ENCODE measurements at regions not wholly inside any gene's neighbourhood (a gene's known extent, or its start where the extent isn't known, plus 50 kb on each side); places are given as distances from the start of the nearest gene placed in this dataset.
"Not testable (repeated sequence)": the region's sequence is repeated elsewhere in the genome, so short reads cannot be mapped to it uniquely, and the experiment has no call there.

GRCh38 chr12:124126950-124127655, 154.1 kb downstream of the ZNF664 start:
- DNase-seq (ENCODE audit: low spot score in 2 of 2) (no peak), FAIRE-seq (no peak)

GRCh38 chr12:124129132-124129531, 156.1 kb downstream of the ZNF664 start:
- DNase-seq (ENCODE audit: low spot score in 2 of 2) (no peak), FAIRE-seq (no peak)

GRCh38 chr12:124130691-124131591, 157.9 kb downstream of the ZNF664 start:
- DNase-seq (ENCODE audit: low spot score in 2 of 2) = no peak
- FAIRE-seq = no peak

GRCh38 chr12:124131659-124132058, 158.6 kb downstream of the ZNF664 start:
- FAIRE-seq (no peak), DNase-seq (ENCODE audit: low spot score in 2 of 2) (no peak)

GRCh38 chr12:124132530-124132929, 159.5 kb downstream of the ZNF664 start:
- FAIRE-seq = no peak
- DNase-seq (ENCODE audit: low spot score in 2 of 2) = no peak

- FAIRE-seq (no peak), DNase-seq (ENCODE audit: low spot score in 2 of 2) (no peak)
Observed at GRCh38 chr12:124136796-124137195, 158.1 kb upstream of the RFLNA start.

- FAIRE-seq = no peak
- DNase-seq (ENCODE audit: low spot score in 2 of 2) = no peak
Observed at GRCh38 chr12:124140944-124141486, 153.9 kb upstream of the RFLNA start.

GRCh38 chr12:124141611-124142010, 153.3 kb upstream of the RFLNA start:
- FAIRE-seq; DNase-seq (ENCODE audit: low spot score in 2 of 2): not testable (repeated sequence)

- FAIRE-seq = no peak
- DNase-seq (ENCODE audit: low spot score in 2 of 2) = no peak
Observed at GRCh38 chr12:124142395-124143035, 152.4 kb upstream of the RFLNA start.

- no peak for DNase-seq (ENCODE audit: low spot score in 2 of 2)
- no peak for FAIRE-seq
Observed at GRCh38 chr12:124143726-124144125, 151.2 kb upstream of the RFLNA start.

GRCh38 chr12:124144531-124145194, 150.2 kb upstream of the RFLNA start:
- DNase-seq (ENCODE audit: low spot score in 2 of 2) (no peak), FAIRE-seq (no peak)

- no peak for DNase-seq (ENCODE audit: low spot score in 2 of 2)
- FAIRE-seq = no peak
Observed at GRCh38 chr12:124147027-124147426, 147.9 kb upstream of the RFLNA start.

- no peak for FAIRE-seq
- no peak for DNase-seq (ENCODE audit: low spot score in 2 of 2)
Observed at GRCh38 chr12:124147575-124147974, 147.3 kb upstream of the RFLNA start.

- DNase-seq (ENCODE audit: low spot score in 2 of 2) (no peak), FAIRE-seq (no peak)
Observed at GRCh38 chr12:124148481-124149273, 146.2 kb upstream of the RFLNA start.

GRCh38 chr12:124149287-124149686, 145.6 kb upstream of the RFLNA start:
- no peak for DNase-seq (ENCODE audit: low spot score in 2 of 2)
- no peak for FAIRE-seq

- DNase-seq (ENCODE audit: low spot score in 2 of 2) (no peak), FAIRE-seq (no peak)
Observed at GRCh38 chr12:124150168-124150567, 144.7 kb upstream of the RFLNA start.

GRCh38 chr12:124151583-124151982, 143.3 kb upstream of the RFLNA start:
- FAIRE-seq (no peak), DNase-seq (ENCODE audit: low spot score in 2 of 2) (no peak)

GRCh38 chr12:124152731-124153130, 142.2 kb upstream of the RFLNA start:
- FAIRE-seq (no peak), DNase-seq (ENCODE audit: low spot score in 2 of 2) (no peak)

- no peak for DNase-seq (ENCODE audit: low spot score in 2 of 2)
Observed at GRCh38 chr12:124153392-124153791, 141.5 kb upstream of the RFLNA start.

GRCh38 chr12:124157406-124157805, 137.5 kb upstream of the RFLNA start:
- FAIRE-seq = no peak
- DNase-seq (ENCODE audit: low spot score in 2 of 2) = no peak

More at GRCh38 chr12:124153392-124153791, 141.5 kb upstream of the RFLNA start:
- FAIRE-seq = no peak

Measured in frontal cortex (tissue), 3 donors.